Fibroblast of lung (primary cell): ENCODE measurements at regions not wholly inside any gene's neighbourhood (a gene's known extent, or its start where the extent isn't known, plus 50 kb on each side); places are given as distances from the start of the nearest gene placed in this dataset.
"Not testable (repeated sequence)": the region's sequence is repeated elsewhere in the genome, so short reads cannot be mapped to it uniquely, and the experiment has no call there.

Experiments used
- DNase-seq, 2 donors: peaks; one replicate each; pipeline versions ENCODE4 v3.0.0 to v3.0.0-alpha.2; 2010; ENCODE audit warnings: low read depth in 2 of 2
- H2AFZ ChIP-seq: 2 replicates; pipeline ENCODE4 v1.5.1; 2012; ENCODE audit warnings: low read length, control low read depth, inconsistent platforms
- H3K27ac ChIP-seq: 2 replicates; pipeline ENCODE4 v1.5.1; 2011; ENCODE audit warnings: low read length, control low read depth; ENCODE audit not compliant: insufficient read depth
- H3K27me3 ChIP-seq: 2 replicates; pipeline ENCODE4 v1.5.1; 2011; ENCODE audit warnings: mild to moderate bottlenecking, low read length; ENCODE audit not compliant: control insufficient read depth, insufficient read depth
- H3K36me3 ChIP-seq: 2 replicates; pipeline ENCODE4 v1.5.1; 2011; ENCODE audit warnings: low read length; ENCODE audit not compliant: control insufficient read depth, insufficient read depth
- H3K4me1 ChIP-seq: 2 replicates; pipeline ENCODE4 v1.5.1; 2011; ENCODE audit warnings: low read length; ENCODE audit not compliant: control insufficient read depth, insufficient read depth; ENCODE audit errors: extremely low read depth
- H3K4me2 ChIP-seq: 2 replicates; pipeline ENCODE4 v1.5.1; 2011; ENCODE audit warnings: low read length, control low read depth; ENCODE audit not compliant: insufficient read depth; ENCODE audit errors: extremely low read depth
- H3K4me3 ChIP-seq, 4 experiments: fragments of 200-600 bp in 1 of 4; sonication (generic) in 1 of 4; replicated peaks in 1 of 4; 2 replicates each; pipeline ENCODE4 v1.5.1; 2011 to 2016; ENCODE audit warnings: low read length in 4 of 4, low read depth in 3 of 4, mild to moderate bottlenecking in 3 of 4, control low read depth in 2 of 4, inconsistent platforms in 1 of 4, mixed read lengths in 1 of 4; ENCODE audit not compliant: insufficient read depth in 1 of 4; ENCODE audit errors: control extremely low read depth in 1 of 4
- H3K79me2 ChIP-seq: 2 replicates; pipeline ENCODE4 v1.5.1; 2012; ENCODE audit warnings: mild to moderate bottlenecking, low read length, inconsistent platforms; ENCODE audit not compliant: control insufficient read depth, insufficient read depth
- H3K9ac ChIP-seq: 2 replicates; pipeline ENCODE4 v1.5.1; 2011; ENCODE audit warnings: mild to moderate bottlenecking, low read length, control low read depth; ENCODE audit not compliant: insufficient read depth
- H3K9me3 ChIP-seq: 2 replicates; pipeline ENCODE4 v1.5.1; 2012; ENCODE audit warnings: low read depth, low read length; ENCODE audit not compliant: control insufficient read depth, insufficient read depth
- H4K20me1 ChIP-seq: 2 replicates; pipeline ENCODE4 v1.5.1; 2011; ENCODE audit warnings: low read length; ENCODE audit not compliant: control insufficient read depth, insufficient read depth; ENCODE audit errors: extremely low read depth
- CTCF ChIP-seq, 2 donors: IDR thresholded peaks in 1 of 2; conservative IDR thresholded peaks in 1 of 2; 1 replicate in 1 of 2; 2 replicates in 1 of 2; pipeline ENCODE4 v1.5.1; 2011 to 2012; ENCODE audit warnings: low read length in 2 of 2, control low read depth in 1 of 2, inconsistent platforms in 1 of 2, low read depth in 1 of 2, mild to moderate bottlenecking in 1 of 2
- EZH2 ChIP-seq: IDR thresholded peaks from 2 replicates; pipeline ENCODE4 v1.5.1; 2012; ENCODE audit warnings: low read length, control low read depth, mild to moderate bottlenecking; ENCODE audit errors: missing control alignments

GRCh38 chr10:55168343-55168742 is 367.3 kb upstream of the PCDH15 start:
- Histone ChIP-seq H3K4me1 (no peaks in the 10 kb centered on the region), H3K79me2 (no peaks in the 10 kb centered on the region), H3K4me3 (no peak overlapping the region), H3K36me3 (no peaks in the 10 kb centered on the region), H3K27me3 (no peaks in the 10 kb centered on the region), H3K27ac (no peak overlapping the region), H3K9ac (no peak overlapping the region), H2AFZ (no peak overlapping the region), H3K4me2 (no peak overlapping the region), H4K20me1 (no peaks in the 10 kb centered on the region), H3K9me3 (no peaks in the 10 kb centered on the region)
- TF ChIP-seq EZH2: no peak
- no peak for TF ChIP-seq CTCF (conservative IDR thresholded peaks at IDR 0.05 in 1 of 2, IDR thresholded peaks at IDR 0.05 in 1 of 2; ENCODE audit: low read depth in 1 of 2, low read length in 2 of 2)
- DNase-seq: no peak

- no peaks in the 10 kb centered on the region for H3K27me3 ChIP-seq
- no peak for TF ChIP-seq CTCF (conservative IDR thresholded peaks at IDR 0.05 in 1 of 2, IDR thresholded peaks at IDR 0.05 in 1 of 2; ENCODE audit: low read depth in 1 of 2, low read length in 2 of 2)
- TF ChIP-seq EZH2: no peak
Observed at GRCh38 chr10:55163388-55163979, 362.5 kb upstream of the PCDH15 start.

GRCh38 chr10:55162321-55162720 is 361.3 kb upstream of the PCDH15 start:
- not testable (repeated sequence) for H3K9me3 ChIP-seq, DNase-seq, H4K20me1 ChIP-seq, H3K79me2 ChIP-seq, H3K27ac ChIP-seq, H3K27me3 ChIP-seq, H2AFZ ChIP-seq, H3K9ac ChIP-seq, H3K4me3 ChIP-seq, H3K36me3 ChIP-seq, H3K4me2 ChIP-seq, H3K4me1 ChIP-seq

More at GRCh38 chr10:55163388-55163979, 362.5 kb upstream of the PCDH15 start:
- Histone ChIP-seq H4K20me1 (no peaks in the 10 kb centered on the region), H3K27ac (no peak overlapping the region), H3K4me3 (no peak overlapping the region), H3K4me2 (no peak overlapping the region), H3K9ac (no peak overlapping the region), H3K79me2 (no peaks in the 10 kb centered on the region), H3K36me3 (no peaks in the 10 kb centered on the region), H2AFZ (no peak overlapping the region), H3K9me3 (no peaks in the 10 kb centered on the region), H3K4me1 (no peaks in the 10 kb centered on the region)
- DNase-seq: no peak
